Anterior cingulate cortex (tissue), 58 donors: ENCODE measurements at regions not wholly inside any gene's neighbourhood (a gene's known extent, or its start where the extent isn't known, plus 50 kb on each side); places are given as distances from the start of the nearest gene placed in this dataset.
A peak's percentile ranks its signal among the peaks of the same experiment; 100 is the strongest.

Source experiments
- DNase-seq, 58 donors: peaks; one replicate each; lab custom pipeline; 2025; lab: John Stamatoyannopoulos, UW

- DNase-seq, result peak in 40 of 58 donors; percentile 16 to 81 (median 48)
These were observed 1052.4 kb downstream of the TUSC7 start for GRCh38 chr3:117761703-117762620.

GRCh38 chr3:117762621-117763037 lies 1053.0 kb downstream of the TUSC7 start:
- DNase-seq, result peak in 3 of 58 donors; percentile 45 to 73 (median 58)

- no peak for DNase-seq
These were observed 1054.0 kb downstream of the TUSC7 start for GRCh38 chr3:117763561-117763960.

GRCh38 chr3:117768581-117768980 lies 1059.0 kb downstream of the TUSC7 start:
- DNase-seq, result no peak

- no peak for DNase-seq
These were observed 1064.6 kb downstream of the TUSC7 start for GRCh38 chr3:117774130-117774529.

- DNase-seq, result no peak
These were observed 1076.8 kb downstream of the TUSC7 start for GRCh38 chr3:117786349-117786748.

- peak in 2 of 58 donors; percentile 5 to 11 for DNase-seq
These were observed 1078.5 kb downstream of the TUSC7 start for GRCh38 chr3:117788061-117788460.

GRCh38 chr3:117788506-117788905 lies 1078.9 kb downstream of the TUSC7 start:
- no peak for DNase-seq

GRCh38 chr3:117790235-117790987 lies 1080.8 kb downstream of the TUSC7 start:
- DNase-seq, result no peak

- DNase-seq, result peak in 5 of 58 donors; percentile 5 to 17 (median 7)
These were observed 1084.2 kb downstream of the TUSC7 start for GRCh38 chr3:117793622-117794265.

GRCh38 chr3:117798221-117798620 lies 1088.6 kb downstream of the TUSC7 start:
- DNase-seq, result no peak

GRCh38 chr3:117798687-117799386 lies 1089.3 kb downstream of the TUSC7 start:
- no peak for DNase-seq

- peak in 2 of 58 donors; percentile 10 to 15 for DNase-seq
These were observed 1089.8 kb downstream of the TUSC7 start for GRCh38 chr3:117799387-117799735.

- no peak for DNase-seq
These were observed 1092.3 kb downstream of the TUSC7 start for GRCh38 chr3:117801912-117802239.

GRCh38 chr3:117809186-117810081 lies 1099.9 kb downstream of the TUSC7 start:
- no peak for DNase-seq

- peak in 2 of 58 donors; percentile 39 to 57 for DNase-seq
These were observed 1102.2 kb downstream of the TUSC7 start for GRCh38 chr3:117811786-117812185.

GRCh38 chr3:117814975-117815374 lies 1105.4 kb downstream of the TUSC7 start:
- DNase-seq, result no peak

- no peak for DNase-seq
These were observed 1107.5 kb downstream of the TUSC7 start for GRCh38 chr3:117817103-117817502.

GRCh38 chr3:117818592-117818991 lies 1109.0 kb downstream of the TUSC7 start:
- no peak for DNase-seq
